Calu3 (cell line): ENCODE measurements at regions not wholly inside any gene's neighbourhood (a gene's known extent, or its start where the extent isn't known, plus 50 kb on each side); places are given as distances from the start of the nearest gene placed in this dataset.

Experiments
- BruUV-seq: library from RNA; stranded (reverse); fragments of 400-500 nt; replicated peaks from 2 replicates; lab custom pipeline; 2021; lab: Mats Ljungman, UMichigan
- CTCF ChIA-PET: fragments of 300-600 bp; sonication (Branson Sonifier 250); formaldehyde crosslinking; loops from one replicate; lab custom pipeline; 2022; ENCODE audit warnings: antibody characterized with exemption; lab: Charles Lee
- DNase-seq: peaks from one replicate; pipeline ENCODE4 v3.0.0; 2022
- H3K27ac Mint-ChIP-seq: one replicate; pipeline ENCODE4 v1.8.0; 2022; ENCODE audit warnings: mixed read lengths; ENCODE audit not compliant: unreplicated experiment
- H3K27me3 Mint-ChIP-seq: one replicate; pipeline ENCODE4 v1.8.0; 2022; ENCODE audit warnings: mixed read lengths; ENCODE audit not compliant: unreplicated experiment
- H3K36me3 Mint-ChIP-seq: one replicate; pipeline ENCODE4 v1.8.0; 2022; ENCODE audit warnings: mild to moderate bottlenecking, moderate library complexity, mixed read lengths; ENCODE audit not compliant: insufficient read depth, unreplicated experiment
- H3K4me1 Mint-ChIP-seq: one replicate; pipeline ENCODE4 v1.8.0; 2022; ENCODE audit warnings: mild to moderate bottlenecking, low read depth, mixed read lengths; ENCODE audit not compliant: unreplicated experiment
- H3K4me3 Mint-ChIP-seq: one replicate; pipeline ENCODE4 v1.8.0; 2022; ENCODE audit warnings: mild to moderate bottlenecking, low read depth, moderate library complexity, mixed read lengths; ENCODE audit not compliant: unreplicated experiment
- H3K9me3 Mint-ChIP-seq: one replicate; pipeline ENCODE4 v1.8.0; 2022; ENCODE audit warnings: low read depth, mixed read lengths; ENCODE audit not compliant: unreplicated experiment
- CTCF ChIP-seq: fragments of 200-600 bp; IDR thresholded peaks from one replicate; pipeline ENCODE4 v1.8.0; 2022; ENCODE audit warnings: antibody characterized with exemption; ENCODE audit not compliant: unreplicated experiment
- intact Hi-C: fragments of 100-400 bp; cut with micrococcal nuclease; formaldehyde crosslinking; loops from one replicate; pipeline ENCODE4 v1.10.0; 2022; ENCODE audit not compliant: unreplicated experiment

GRCh38 chr16:80355335-80355734 lies 185.5 kb upstream of the DYNLRB2 start:
- no TSS peak for BruUV-seq
- Mint-ChIP-seq H3K4me3 (no peak overlapping the region), H3K27ac (no peak overlapping the region), H3K27me3 (no peaks in the 10 kb centered on the region), H3K4me1 (no peaks in the 10 kb centered on the region), H3K9me3 (no peaks in the 10 kb centered on the region), H3K36me3 (no peaks in the 10 kb centered on the region)
- CTCF ChIA-PET, result no interaction called here
- intact Hi-C loops, result no loop called here
- DNase-seq, result no peak
- TF ChIP-seq CTCF, result no peak

- Mint-ChIP-seq H3K4me3 (no peak overlapping the region), H3K27ac (no peak overlapping the region), H3K36me3 (no peaks in the 10 kb centered on the region), H3K9me3 (no peaks in the 10 kb centered on the region), H3K4me1 (no peaks in the 10 kb centered on the region), H3K27me3 (no peaks in the 10 kb centered on the region)
- DNase-seq, result no peak
- BruUV-seq, result no TSS peak
- intact Hi-C loops, result no loop called here
- TF ChIP-seq CTCF, result no peak
- CTCF ChIA-PET, result no interaction called here
Measured at GRCh38 chr16:80350061-80350460, 190.7 kb upstream of the DYNLRB2 start.

- Mint-ChIP-seq H3K9me3 (no peaks in the 10 kb centered on the region), H3K27ac (no peak overlapping the region)
- BruUV-seq, result no TSS peak
Measured at GRCh38 chr16:80347900-80348299, 192.9 kb upstream of the DYNLRB2 start.

GRCh38 chr16:80347002-80347401 lies 193.8 kb upstream of the DYNLRB2 start:
- Mint-ChIP-seq H3K9me3 (no peaks in the 10 kb centered on the region), H3K36me3 (no peaks in the 10 kb centered on the region), H3K4me3 (no peak overlapping the region), H3K4me1 (no peaks in the 10 kb centered on the region), H3K27me3 (no peaks in the 10 kb centered on the region), H3K27ac (no peak overlapping the region)
- no peak for DNase-seq
- TF ChIP-seq CTCF, result no peak
- CTCF ChIA-PET, result no interaction called here
- no TSS peak for BruUV-seq
- intact Hi-C loops, result no loop called here

More at GRCh38 chr16:80347900-80348299, 192.9 kb upstream of the DYNLRB2 start:
- CTCF ChIA-PET, result no interaction called here
- Mint-ChIP-seq H3K36me3 (no peaks in the 10 kb centered on the region), H3K4me1 (no peaks in the 10 kb centered on the region), H3K4me3 (no peak overlapping the region), H3K27me3 (no peaks in the 10 kb centered on the region)
- DNase-seq, result no peak
- intact Hi-C loops, result no loop called here
- TF ChIP-seq CTCF, result no peak
